T-cell (primary cell): ENCODE measurements at regions not wholly inside any gene's neighbourhood (a gene's known extent, or its start where the extent isn't known, plus 50 kb on each side); places are given as distances from the start of the nearest gene placed in this dataset.

Experiments used
- ATAC-seq, 4 experiments: fragments of 200-7000 bp in 3 of 4; fragments of 150-1000 bp in 1 of 4; cut with Tn5 transposase; replicated peaks in 1 of 4; 1 replicate in 3 of 4; 2 replicates in 1 of 4; pipeline ENCODE4 v1.10.0; 2021; ENCODE audit warnings: moderate library complexity in 3 of 4, mild to moderate bottlenecking in 2 of 4, moderate number of reproducible peaks in 1 of 4
- CTCF ChIA-PET, 2 donors: fragments of 300-600 bp; sonication (Branson Sonifier 250); formaldehyde crosslinking; loops; one replicate each; lab custom pipeline; 2022; ENCODE audit warnings: antibody characterized with exemption in 2 of 2; lab: Charles Lee
- POLR2A ChIA-PET, 2 donors: fragments of 300-600 bp; sonication (Branson Sonifier 250); formaldehyde crosslinking; loops; one replicate each; lab custom pipeline; 2022; ENCODE audit warnings: antibody characterized with exemption in 2 of 2; lab: Charles Lee
- DNase-seq, 35 experiments: peaks; one replicate each; pipeline versions ENCODE4 v3.0.0 to v3.0.0-alpha.2; 2013 to 2023
- H3K27ac ChIP-seq: one replicate; pipeline ENCODE4 v1.5.1; 2013; ENCODE audit warnings: low read length
- H3K27me3 ChIP-seq, 2 experiments: replicated peaks in 1 of 2; 1 replicate in 1 of 2; 2 replicates in 1 of 2; pipeline versions ENCODE4 v1.6.1 to v1.7.0; 2013; ENCODE audit warnings: low read length in 1 of 2, mixed read lengths in 1 of 2; ENCODE audit not compliant: control insufficient read depth in 2 of 2, insufficient read depth in 2 of 2; ENCODE audit errors: extremely low read depth in 1 of 2
- H3K36me3 ChIP-seq, 2 donors: 1 replicate in 1 of 2; 2 replicates in 1 of 2; pipeline versions ENCODE4 v1.6.1 to v1.7.0; 2013; ENCODE audit warnings: low read length in 1 of 2; ENCODE audit not compliant: control insufficient read depth in 2 of 2, insufficient read depth in 1 of 2; ENCODE audit errors: extremely low read depth in 1 of 2
- H3K4me1 ChIP-seq, 2 experiments: 1 replicate in 1 of 2; 2 replicates in 1 of 2; pipeline versions ENCODE4 v1.6.1 to v1.7.0; 2013; ENCODE audit warnings: low read length in 2 of 2, mixed read lengths in 1 of 2; ENCODE audit not compliant: insufficient read depth in 2 of 2, control insufficient read depth in 1 of 2; ENCODE audit errors: extremely low read depth in 1 of 2
- H3K4me3 ChIP-seq, 2 donors: 1 replicate in 1 of 2; 2 replicates in 1 of 2; pipeline versions ENCODE4 v1.5.1 to v1.7.0; 2013; ENCODE audit warnings: mild to moderate bottlenecking in 2 of 2, low read length in 1 of 2, moderate library complexity in 1 of 2; ENCODE audit not compliant: control insufficient read depth in 1 of 2; ENCODE audit errors: extremely low read depth in 1 of 2
- H3K9me3 ChIP-seq: 2 replicates; pipeline ENCODE4 v1.7.0; 2013
- H3K27ac Mint-ChIP-seq, 2 donors: one replicate each; pipeline ENCODE4 v1.8.0; 2020 to 2021; ENCODE audit warnings: mild to moderate bottlenecking in 2 of 2, mixed read lengths in 2 of 2
- H3K27me3 Mint-ChIP-seq, 2 donors: one replicate each; pipeline ENCODE4 v1.8.0; 2021 to 2022; ENCODE audit warnings: mixed read lengths in 2 of 2
- H3K36me3 Mint-ChIP-seq: one replicate; pipeline ENCODE4 v1.8.0; 2021; ENCODE audit warnings: mixed read lengths
- H3K4me1 Mint-ChIP-seq, 3 donors: one replicate each; pipeline ENCODE4 v1.8.0; 2020 to 2022; ENCODE audit warnings: mixed read lengths in 3 of 3, mild to moderate bottlenecking in 1 of 3
- H3K4me3 Mint-ChIP-seq, 3 donors: one replicate each; pipeline ENCODE4 v1.8.0; 2020 to 2022; ENCODE audit warnings: mild to moderate bottlenecking in 3 of 3, mixed read lengths in 3 of 3, moderate library complexity in 3 of 3
- H3K9me3 Mint-ChIP-seq, 3 donors: one replicate each; pipeline ENCODE4 v1.8.0; 2020 to 2022; ENCODE audit warnings: mixed read lengths in 3 of 3
- WGBS: methylation state at CpG from one replicate; pipeline ENCODE4 v1.1.5; 2013; ENCODE audit warnings: missing lambda C conversion rate; ENCODE audit not compliant: insufficient coverage; 5-methylcytosine and 5-hydroxymethylcytosine counted together

DNA sequence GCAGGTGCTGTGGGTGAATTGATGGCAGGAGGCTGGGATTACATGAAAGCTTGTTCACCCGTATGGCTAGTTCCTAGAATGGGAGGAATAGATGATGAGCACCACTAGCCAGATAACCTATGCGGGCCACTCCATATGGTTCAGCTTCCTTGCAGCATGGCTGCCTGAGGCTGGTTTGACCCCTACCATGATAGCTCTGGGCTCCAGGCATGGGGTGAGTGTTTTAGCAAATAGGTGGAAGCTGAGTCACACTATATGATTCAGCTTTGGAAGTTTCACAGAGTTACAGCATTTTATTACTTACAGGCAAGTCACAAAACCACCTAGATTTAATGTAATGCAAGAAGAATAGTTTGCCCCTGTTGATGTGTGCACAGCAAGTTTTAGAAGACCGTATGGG lies 603.2 kb downstream of the STIM2 start:
- Histone ChIP-seq H3K4me1 (no peaks in the 10 kb centered on the region), H3K4me3 (no peak overlapping the region), H3K36me3 (no peaks in the 10 kb centered on the region), H3K27ac (no peak overlapping the region), H3K9me3 (no peaks in the 10 kb centered on the region), H3K27me3 (no peaks in the 10 kb centered on the region)
- 75% methylated on average over 3 of the region's 3 CpGs for WGBS
- ChIA-PET POLR2A (no interaction called here), CTCF (no interaction called here)
- DNase-seq (no peak), ATAC-seq (no peak)
- no peaks in the 10 kb centered on the region for H3K4me1 Mint-ChIP-seq
- H3K4me3 Mint-ChIP-seq, result no peak overlapping the region
- peaks cover 6 to 16% (median 13%) of the 10 kb centered on the region in 3 donors for H3K9me3 Mint-ChIP-seq
- no peaks in the 10 kb centered on the region for H3K27me3 Mint-ChIP-seq
- H3K36me3 Mint-ChIP-seq, result no peaks in the 10 kb centered on the region
- no peak overlapping the region for H3K27ac Mint-ChIP-seq

- Histone ChIP-seq H3K4me1 (no peaks in the 10 kb centered on the region), H3K27ac (no peak overlapping the region), H3K27me3 (no peaks in the 10 kb centered on the region), H3K36me3 (no peaks in the 10 kb centered on the region), H3K4me3 (no peak overlapping the region), H3K9me3 (no peaks in the 10 kb centered on the region)
- Mint-ChIP-seq H3K27me3 (no peaks in the 10 kb centered on the region), H3K27ac (no peak overlapping the region), H3K4me3 (no peak overlapping the region), H3K9me3 (peaks cover 8 to 12% (median 9%) of the 10 kb centered on the region in 3 donors), H3K4me1 (no peaks in the 10 kb centered on the region), H3K36me3 (no peaks in the 10 kb centered on the region)
- DNase-seq (no peak), ATAC-seq (no peak)
- ChIA-PET CTCF (no interaction called here), POLR2A (interaction anchor here in 1 of 2 donors (0.7 kb wide), 1 partner anchor 38 kb away, joined by 5 read pairs; no protein-coding TSS in a partner anchor)
These were observed 606.7 kb downstream of the STIM2 start for GRCh38 chr4:27467351-27467750.

GRCh38 chr4:27472364-27472763 lies 611.7 kb downstream of the STIM2 start:
- no CpG with 5 or more reads among the region's 1 CpG for WGBS
- H3K4me3 ChIP-seq, result no peak overlapping the region

DNA sequence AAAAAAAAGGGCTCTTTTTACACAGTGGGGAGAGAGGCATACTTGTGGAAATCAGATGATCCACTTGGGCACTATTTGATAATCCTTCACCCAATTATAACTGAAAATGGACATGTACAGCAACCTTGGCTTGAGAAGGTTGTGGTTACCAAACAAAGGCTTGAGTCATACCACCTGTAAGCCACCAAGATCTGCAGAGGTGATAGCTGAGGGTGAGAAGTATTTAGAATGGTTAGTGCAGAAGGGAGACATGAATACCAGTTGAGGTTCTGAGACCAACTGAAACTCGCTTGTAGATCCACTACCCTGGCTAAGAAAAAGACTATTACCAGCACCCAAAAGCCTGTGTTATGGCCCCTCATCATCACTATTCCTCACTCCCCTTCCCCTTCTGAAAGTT lies 614.0 kb downstream of the STIM2 start:
- POLR2A ChIA-PET, result no interaction called here

More at GRCh38 chr4:27472364-27472763, 611.7 kb downstream of the STIM2 start:
- Histone ChIP-seq H3K27ac (no peak overlapping the region), H3K9me3 (no peaks in the 10 kb centered on the region), H3K27me3 (no peaks in the 10 kb centered on the region), H3K36me3 (no peaks in the 10 kb centered on the region), H3K4me1 (no peaks in the 10 kb centered on the region)
- H3K27ac Mint-ChIP-seq, result no peak overlapping the region
- peaks cover 0 to 6% (median 3%) of the 10 kb centered on the region in 3 donors for H3K9me3 Mint-ChIP-seq
- ChIA-PET POLR2A (no interaction called here), CTCF (no interaction called here)
- no peaks in the 10 kb centered on the region for H3K36me3 Mint-ChIP-seq
- DNase-seq (no peak), ATAC-seq (no peak)
- H3K27me3 Mint-ChIP-seq, result no peaks in the 10 kb centered on the region
- no peak overlapping the region for H3K4me3 Mint-ChIP-seq
- H3K4me1 Mint-ChIP-seq, result no peaks in the 10 kb centered on the region

DNA sequence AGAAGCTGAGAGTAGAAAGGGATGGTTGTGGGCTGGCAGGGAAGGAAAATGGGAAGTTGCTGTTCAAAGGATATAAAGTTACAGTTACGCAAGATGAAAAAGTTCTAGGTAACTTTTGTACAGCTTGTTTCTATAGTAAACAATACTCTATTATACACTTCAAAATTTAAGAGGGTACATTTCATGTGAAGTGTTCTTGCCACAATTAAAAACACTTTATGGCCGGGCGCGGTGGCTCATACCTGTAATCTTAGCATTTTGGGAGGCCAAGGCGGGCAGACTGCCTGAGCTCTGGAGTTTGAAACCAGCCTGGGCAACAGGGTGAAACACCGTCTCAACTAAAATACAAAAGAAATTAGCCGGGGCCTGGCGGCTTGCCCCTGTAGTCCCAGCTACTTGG lies 623.6 kb downstream of the STIM2 start:
- H3K36me3 ChIP-seq, result no peaks in the 10 kb centered on the region
- Mint-ChIP-seq H3K4me1 (no peaks in the 10 kb centered on the region), H3K4me3 (no peak overlapping the region), H3K27ac (no peak overlapping the region), H3K9me3 (peaks cover 0 to 4% (median 0%) of the 10 kb centered on the region in 3 donors), H3K36me3 (no peaks in the 10 kb centered on the region), H3K27me3 (no peaks in the 10 kb centered on the region)
- H3K4me3 ChIP-seq, result no peak overlapping the region
- H3K4me1 ChIP-seq, result no peaks in the 10 kb centered on the region
- H3K9me3 ChIP-seq, result no peaks in the 10 kb centered on the region
- ATAC-seq (no peak), DNase-seq (no peak)
- H3K27me3 ChIP-seq, result no peaks in the 10 kb centered on the region
- ChIA-PET CTCF (no interaction called here), POLR2A (no interaction called here)
- 96% methylated on average over 7 of the region's 8 CpGs for WGBS
- H3K27ac ChIP-seq, result no peak overlapping the region

More for the DNA sequence above, 614.0 kb downstream of the STIM2 start:
- peaks cover 0 to 7% (median 0%) of the 10 kb centered on the region in 3 donors for H3K9me3 Mint-ChIP-seq
- Histone ChIP-seq H3K27me3 (no peaks in the 10 kb centered on the region), H3K4me3 (no peak overlapping the region), H3K36me3 (no peaks in the 10 kb centered on the region), H3K9me3 (no peaks in the 10 kb centered on the region), H3K27ac (no peak overlapping the region), H3K4me1 (no peaks in the 10 kb centered on the region)
- H3K27me3 Mint-ChIP-seq, result no peaks in the 10 kb centered on the region
- DNase-seq (no peak), ATAC-seq (no peak)
- no peak overlapping the region for H3K27ac Mint-ChIP-seq
- H3K36me3 Mint-ChIP-seq, result no peaks in the 10 kb centered on the region
- H3K4me1 Mint-ChIP-seq, result no peaks in the 10 kb centered on the region
- CTCF ChIA-PET, result no interaction called here
- no peak overlapping the region for H3K4me3 Mint-ChIP-seq
- no CpG with 5 or more reads among the region's 1 CpG for WGBS

DNA sequence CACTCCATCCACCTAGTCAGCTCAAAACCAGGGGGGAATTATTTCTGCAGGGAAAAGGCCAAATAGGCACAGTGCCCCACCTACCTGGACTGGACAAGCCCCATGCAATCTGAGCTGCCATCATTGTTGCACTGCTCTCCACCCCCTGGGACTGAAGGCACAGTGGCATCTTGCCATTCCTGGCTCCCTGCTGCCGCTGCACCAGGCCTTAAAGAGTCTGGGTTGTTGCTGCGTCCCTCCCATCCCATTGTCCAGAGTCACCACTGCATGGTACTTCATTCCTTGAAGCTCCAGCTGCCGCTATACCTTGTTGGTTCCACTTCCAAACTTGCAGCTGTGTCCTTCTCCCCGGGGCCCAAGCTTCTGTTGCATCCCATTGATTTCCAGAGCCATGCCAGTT lies 629.7 kb downstream of the STIM2 start:
- Mint-ChIP-seq H3K4me1 (no peaks in the 10 kb centered on the region), H3K27me3 (no peaks in the 10 kb centered on the region), H3K4me3 (no peak overlapping the region), H3K36me3 (no peaks in the 10 kb centered on the region), H3K9me3 (peaks cover 0 to 4% (median 2%) of the 10 kb centered on the region in 3 donors), H3K27ac (no peak overlapping the region)
- no peak for ATAC-seq
- ChIA-PET CTCF (no interaction called here), POLR2A (no interaction called here)
- Histone ChIP-seq H3K27ac (no peak overlapping the region), H3K27me3 (no peaks in the 10 kb centered on the region), H3K4me3 (no peak overlapping the region), H3K9me3 (no peaks in the 10 kb centered on the region), H3K4me1 (no peaks in the 10 kb centered on the region), H3K36me3 (no peaks in the 10 kb centered on the region)
- DNase-seq, result no peak
- WGBS, result 80% methylated on average over 4 of the region's 4 CpGs

DNA sequence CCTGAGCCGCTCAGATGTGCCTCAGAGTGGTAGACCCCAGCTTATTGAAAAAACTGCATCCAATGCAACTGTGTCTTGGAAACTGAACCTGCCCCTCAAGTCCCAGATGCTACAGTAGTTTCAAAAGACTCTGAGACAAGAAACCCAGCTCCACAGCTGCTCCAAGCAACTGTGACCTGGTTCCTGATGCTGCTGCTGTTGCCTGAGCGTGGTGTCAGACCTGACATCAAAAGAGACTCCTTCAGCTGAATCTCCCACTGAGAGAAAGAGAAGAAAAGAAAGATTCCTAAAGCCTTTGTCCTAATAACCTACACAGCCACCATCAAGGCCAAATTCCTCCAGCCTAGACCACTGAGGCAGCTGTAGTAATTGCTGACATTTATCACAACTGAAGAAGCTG lies 630.1 kb downstream of the STIM2 start:
- Mint-ChIP-seq H3K4me3 (no peak overlapping the region), H3K27me3 (no peaks in the 10 kb centered on the region), H3K36me3 (no peaks in the 10 kb centered on the region), H3K4me1 (no peaks in the 10 kb centered on the region), H3K9me3 (peaks cover 0 to 2% (median under 1%) of the 10 kb centered on the region in 3 donors), H3K27ac (no peak overlapping the region)
- no peaks in the 10 kb centered on the region for H3K4me1 ChIP-seq
- ChIA-PET POLR2A (no interaction called here), CTCF (no interaction called here)
- 92% methylated on average over 1 of the region's 2 CpGs for WGBS
- no peaks in the 10 kb centered on the region for H3K27me3 ChIP-seq
- H3K4me3 ChIP-seq, result no peak overlapping the region
- ATAC-seq, result no peak
- H3K9me3 ChIP-seq, result no peaks in the 10 kb centered on the region
- DNase-seq, result no peak
- no peaks in the 10 kb centered on the region for H3K36me3 ChIP-seq
- no peak overlapping the region for H3K27ac ChIP-seq
